Glomerular endothelial cell (primary cell): ENCODE measurements at regions not wholly inside any gene's neighbourhood (a gene's known extent, or its start where the extent isn't known, plus 50 kb on each side); places are given as distances from the start of the nearest gene placed in this dataset.
"Not testable (repeated sequence)": the region's sequence is repeated elsewhere in the genome, so short reads cannot be mapped to it uniquely, and the experiment has no call there.

Experiments
- DNase-seq: peaks from one replicate; pipeline ENCODE4 v3.0.0-alpha.2; 2011; ENCODE audit warnings: low read depth, low spot score; ENCODE audit errors: extremely low read depth

DNA sequence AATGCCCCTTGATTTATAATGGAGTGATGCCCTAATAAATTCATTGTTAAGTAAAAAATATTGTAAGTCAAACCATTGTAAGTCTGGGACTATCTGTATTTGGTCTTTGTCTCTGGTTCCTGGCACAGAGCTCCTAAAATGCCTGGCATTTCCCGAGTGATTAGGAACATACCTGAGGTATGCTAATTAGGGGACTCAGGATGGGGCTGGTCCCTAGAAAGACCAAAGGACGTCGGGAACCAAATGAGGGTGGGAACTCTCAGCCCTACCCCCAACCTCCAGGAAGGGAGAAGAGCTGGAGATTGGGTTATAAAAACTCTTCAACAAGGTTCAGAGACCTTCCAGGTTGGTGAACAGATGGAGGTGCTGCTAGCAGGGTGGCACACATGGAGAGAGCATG lies 82.6 kb upstream of the ARG1 start:
- no peak for DNase-seq

DNA sequence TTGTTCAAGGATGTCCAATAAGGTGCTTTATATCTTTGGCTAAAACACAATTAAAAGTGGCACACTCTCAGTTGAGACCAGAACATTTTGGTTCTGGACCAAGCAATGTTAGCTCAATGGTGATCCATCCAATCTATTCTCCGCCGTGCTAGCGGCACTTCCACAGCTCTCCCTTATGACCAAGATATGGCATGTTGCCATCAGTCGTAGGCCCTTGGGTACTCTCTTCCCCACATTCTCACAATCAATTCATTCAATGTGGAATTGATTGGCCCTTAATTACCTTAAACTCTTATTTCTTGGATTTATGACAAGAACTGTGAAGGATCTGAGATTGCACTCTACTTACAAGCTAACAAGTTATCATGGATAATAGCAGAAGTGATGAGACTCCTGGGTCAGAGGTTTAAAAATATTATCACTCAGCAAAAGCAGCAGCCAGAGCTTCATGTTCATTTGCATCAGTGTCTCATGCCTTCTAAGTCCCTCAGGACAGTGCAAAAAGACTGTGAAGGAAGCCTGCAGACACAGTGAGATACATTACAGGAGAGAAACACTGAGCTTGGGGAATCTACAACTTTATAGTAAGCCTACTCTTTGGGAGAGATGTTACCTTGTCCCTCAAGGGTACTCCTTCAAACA lies 80.0 kb upstream of the ARG1 start:
- DNase-seq, result no peak

GRCh38 chr6:131504387-131504786 lies 68.6 kb upstream of the ARG1 start:
- not testable (repeated sequence) for DNase-seq

GRCh38 chr6:131510094-131510493 lies 62.9 kb upstream of the ARG1 start:
- DNase-seq, result no peak

- no peak for DNase-seq
Measured at GRCh38 chr6:131510591-131510990, 62.4 kb upstream of the ARG1 start.

DNA sequence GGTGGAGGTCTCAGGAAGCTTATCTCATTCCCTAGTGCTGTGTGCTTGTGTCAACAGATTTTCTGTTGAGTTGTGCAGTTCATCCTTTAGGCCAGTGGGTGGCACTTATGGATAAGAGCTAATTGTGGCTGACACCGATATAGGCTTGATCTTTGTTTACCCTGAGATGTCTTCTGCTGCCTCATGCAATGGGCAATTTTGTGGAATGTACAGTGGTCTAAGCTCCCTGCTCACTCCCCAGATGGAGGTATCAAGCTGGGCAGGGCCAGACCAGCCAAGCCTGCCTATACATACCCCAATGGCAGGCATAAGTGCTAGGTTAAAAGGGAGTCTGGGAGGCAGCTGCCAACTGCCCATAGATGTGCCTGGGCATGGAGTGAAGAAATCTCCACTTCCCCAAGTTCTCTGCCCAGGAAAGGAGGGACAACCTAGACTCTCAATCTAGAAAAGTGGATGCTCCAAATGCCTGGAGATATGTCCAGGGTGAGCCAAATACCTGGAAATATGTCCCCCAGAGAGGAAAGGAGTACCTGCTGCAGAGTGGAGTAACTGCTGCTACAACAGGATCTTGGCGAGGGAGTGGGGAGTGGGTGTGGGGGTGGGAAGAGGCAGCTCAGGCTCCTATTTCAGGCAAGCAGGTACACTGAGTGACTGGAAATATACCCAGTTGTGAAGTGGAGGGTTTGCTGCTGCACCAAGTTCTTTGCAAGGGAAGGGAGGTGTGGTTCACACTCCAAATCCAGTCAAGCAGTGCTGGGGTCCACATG lies 53.2 kb upstream of the ARG1 start:
- DNase-seq, result peak; percentile 16
